PC-9 (cell line): ENCODE measurements at regions not wholly inside any gene's neighbourhood (a gene's known extent, or its start where the extent isn't known, plus 50 kb on each side); places are given as distances from the start of the nearest gene placed in this dataset.

Experiments used
- EZH2 ChIP-seq: fragments of 200-600 bp; sonication (generic); IDR thresholded peaks from 2 replicates; pipeline ENCODE4 v1.8.0; 2017; ENCODE audit warnings: antibody characterized with exemption, low read depth
- TF ChIP-seq, protein P1 (sequence below): fragments of 200-600 bp; sonication (generic); conservative IDR thresholded peaks from 2 replicates; pipeline ENCODE4 v1.6.1; 2017; ENCODE audit warnings: mixed run types, antibody characterized with exemption, mild to moderate bottlenecking, moderate library complexity

DNA sequence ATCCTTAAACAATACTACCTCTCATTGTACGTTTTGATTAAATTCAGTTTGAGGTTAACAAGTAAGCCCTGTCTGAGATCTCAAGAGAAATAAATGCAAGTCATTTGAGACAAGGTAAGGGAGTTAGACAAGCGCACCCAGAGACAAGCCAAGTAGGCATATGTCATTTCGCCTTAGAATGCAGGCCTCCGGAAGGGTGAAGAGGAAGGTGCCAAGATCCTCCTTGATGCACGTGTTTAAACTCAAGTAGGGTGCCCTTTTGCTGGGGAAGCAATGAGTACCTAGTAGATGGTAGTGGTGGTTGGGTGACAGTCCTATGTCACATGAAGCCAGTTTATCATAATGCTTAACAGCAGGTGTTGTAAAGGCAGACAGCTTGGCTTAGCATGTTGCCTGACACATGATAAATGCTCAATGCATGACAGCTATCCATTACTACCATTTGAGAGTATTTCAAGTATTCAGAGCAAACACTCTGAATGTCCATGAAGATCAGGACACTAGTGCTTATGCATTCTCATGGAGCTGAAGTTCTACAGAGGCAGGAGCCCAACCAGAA lies 415.9 kb downstream of the TMEM135 start:
- TF ChIP-seq, protein P1, sequence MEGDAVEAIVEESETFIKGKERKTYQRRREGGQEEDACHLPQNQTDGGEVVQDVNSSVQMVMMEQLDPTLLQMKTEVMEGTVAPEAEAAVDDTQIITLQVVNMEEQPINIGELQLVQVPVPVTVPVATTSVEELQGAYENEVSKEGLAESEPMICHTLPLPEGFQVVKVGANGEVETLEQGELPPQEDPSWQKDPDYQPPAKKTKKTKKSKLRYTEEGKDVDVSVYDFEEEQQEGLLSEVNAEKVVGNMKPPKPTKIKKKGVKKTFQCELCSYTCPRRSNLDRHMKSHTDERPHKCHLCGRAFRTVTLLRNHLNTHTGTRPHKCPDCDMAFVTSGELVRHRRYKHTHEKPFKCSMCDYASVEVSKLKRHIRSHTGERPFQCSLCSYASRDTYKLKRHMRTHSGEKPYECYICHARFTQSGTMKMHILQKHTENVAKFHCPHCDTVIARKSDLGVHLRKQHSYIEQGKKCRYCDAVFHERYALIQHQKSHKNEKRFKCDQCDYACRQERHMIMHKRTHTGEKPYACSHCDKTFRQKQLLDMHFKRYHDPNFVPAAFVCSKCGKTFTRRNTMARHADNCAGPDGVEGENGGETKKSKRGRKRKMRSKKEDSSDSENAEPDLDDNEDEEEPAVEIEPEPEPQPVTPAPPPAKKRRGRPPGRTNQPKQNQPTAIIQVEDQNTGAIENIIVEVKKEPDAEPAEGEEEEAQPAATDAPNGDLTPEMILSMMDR, result no peak
- TF ChIP-seq EZH2, result no peak
